Right hindlimb (tissue), 1 donor: ENCODE measurements at regions not wholly inside any gene's neighbourhood (a gene's known extent, or its start where the extent isn't known, plus 50 kb on each side); places are given as distances from the start of the nearest gene placed in this dataset.
A peak's percentile ranks its signal among the peaks of the same experiment; 100 is the strongest.
"Not testable (repeated sequence)": the region's sequence is repeated elsewhere in the genome, so short reads cannot be mapped to it uniquely, and the experiment has no call there.

Source experiments
- DNase-seq: peaks from one replicate; pipeline ENCODE4 v3.0.0-alpha.2; 2018

DNA sequence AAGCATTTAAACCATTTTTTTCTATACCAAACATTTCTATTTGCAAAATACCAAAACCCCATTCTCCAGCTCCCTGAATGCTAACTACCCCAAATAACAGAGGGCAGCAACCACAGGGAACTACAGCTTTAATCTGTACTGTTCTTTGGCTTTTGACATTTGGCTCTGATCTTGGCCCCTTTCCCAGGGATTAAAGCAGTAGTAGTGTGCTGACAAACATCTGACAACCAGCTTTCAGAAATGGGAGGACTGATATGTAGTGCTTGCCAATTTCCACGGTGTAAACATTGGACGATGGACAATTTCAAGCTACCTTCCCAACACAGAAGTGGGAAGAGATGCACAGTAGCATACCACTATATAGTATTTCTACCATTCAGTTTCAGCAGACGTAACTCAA, 88.4 kb upstream of the TEAD1 start:
- DNase-seq, result no peak

DNA sequence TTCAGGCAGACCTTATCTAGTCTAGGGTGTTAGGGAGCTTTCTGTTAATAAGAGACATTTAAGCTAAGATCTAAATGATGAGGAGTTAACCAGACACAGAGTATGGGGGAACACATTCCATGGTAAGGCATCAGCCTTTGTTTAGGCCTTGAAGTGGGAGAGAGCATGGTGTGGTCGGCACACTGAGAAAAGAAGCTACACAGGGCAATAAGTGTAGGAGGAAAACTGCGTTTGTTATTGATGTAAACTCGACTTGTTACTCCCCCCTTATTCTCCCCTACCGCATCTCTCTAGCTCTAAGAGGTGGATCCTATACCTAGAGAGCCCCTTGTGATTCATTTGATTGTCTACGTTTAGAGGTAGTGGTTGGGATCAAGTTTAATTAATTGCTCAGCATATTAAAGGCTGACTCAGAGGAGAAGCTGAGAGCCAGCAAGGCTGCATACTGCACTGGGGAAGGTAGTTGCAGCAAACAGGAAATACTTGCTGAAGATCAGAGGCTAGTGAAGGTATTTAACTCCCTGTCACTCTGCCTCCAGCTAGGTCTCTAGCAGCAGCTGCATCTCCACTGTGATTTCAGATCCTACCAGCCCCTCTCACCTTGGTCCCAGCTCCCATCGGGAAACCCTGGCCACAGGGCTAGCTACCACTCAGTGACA, 86.8 kb upstream of the TEAD1 start:
- DNase-seq, result no peak

DNA sequence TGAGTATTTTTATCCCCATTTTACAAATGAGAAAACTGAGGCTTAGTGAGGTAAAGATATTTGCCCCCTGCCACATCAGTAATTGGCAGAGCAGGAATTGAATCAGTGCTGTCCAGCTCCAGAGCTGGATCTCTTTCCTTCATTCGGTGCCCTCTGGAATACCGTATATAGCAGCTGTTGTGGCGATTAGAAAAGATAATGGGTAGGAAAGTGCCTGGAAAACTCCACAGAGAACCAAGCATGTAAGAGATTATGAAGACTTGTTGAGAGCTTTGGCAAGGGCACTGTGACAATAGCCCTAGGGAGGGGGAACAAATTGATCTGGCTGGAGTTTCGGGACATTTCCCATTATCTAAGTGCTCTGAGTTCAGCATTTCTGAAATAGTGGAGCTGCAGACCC, 82.5 kb upstream of the TEAD1 start:
- DNase-seq, result no peak

DNA sequence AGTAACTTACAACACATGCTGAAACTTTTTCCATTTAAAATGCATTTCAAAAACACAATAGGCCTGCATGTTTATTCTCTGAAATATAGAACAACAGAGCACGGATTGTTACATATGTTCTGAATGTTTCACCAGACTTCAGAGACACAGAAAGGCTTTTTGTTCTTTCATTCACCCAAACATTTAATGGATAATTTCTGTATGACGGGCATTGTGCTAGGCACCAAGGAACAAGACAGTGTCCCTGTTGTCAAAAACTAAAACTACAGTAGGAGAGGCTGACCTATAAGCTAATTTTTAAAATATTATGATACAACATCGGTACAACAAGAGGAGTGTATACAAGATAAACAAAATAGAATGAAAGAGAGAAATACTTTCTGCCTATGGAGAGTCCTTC, 81.9 kb upstream of the TEAD1 start:
- no peak for DNase-seq

DNA sequence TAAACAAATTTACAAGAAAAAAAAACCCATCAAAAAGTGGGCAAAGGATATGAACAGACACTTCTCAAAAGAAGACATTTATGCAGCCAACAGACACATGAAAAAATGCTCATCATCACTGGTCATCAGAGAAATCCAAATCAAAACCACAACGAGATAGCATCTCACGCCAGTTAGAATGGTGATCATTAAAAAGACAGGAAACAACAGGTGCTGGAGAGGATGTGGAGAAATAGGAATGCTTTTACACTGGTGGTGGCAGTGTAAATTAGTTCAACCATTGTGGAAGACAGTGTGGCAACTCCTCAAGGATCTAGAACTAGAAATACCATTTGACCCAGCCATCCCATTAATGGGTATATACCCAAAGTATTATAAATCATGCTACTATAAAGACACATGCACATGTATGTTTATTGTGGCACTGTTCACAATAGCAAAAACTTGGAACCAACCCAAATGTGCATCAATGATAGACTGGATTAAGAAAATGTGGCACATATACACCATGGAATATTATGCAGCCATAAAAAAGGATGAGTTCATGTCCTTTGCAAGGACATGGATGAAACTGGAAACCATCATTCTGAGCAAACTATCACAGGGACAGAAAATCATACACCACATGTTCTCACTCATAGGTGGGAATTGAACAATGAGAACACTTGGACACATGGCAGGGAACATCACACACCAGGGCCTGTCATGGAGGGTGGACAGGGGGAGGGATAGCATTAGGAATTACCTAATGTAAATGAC, 79.0 kb upstream of the TEAD1 start:
- DNase-seq, result not testable (repeated sequence)

DNA sequence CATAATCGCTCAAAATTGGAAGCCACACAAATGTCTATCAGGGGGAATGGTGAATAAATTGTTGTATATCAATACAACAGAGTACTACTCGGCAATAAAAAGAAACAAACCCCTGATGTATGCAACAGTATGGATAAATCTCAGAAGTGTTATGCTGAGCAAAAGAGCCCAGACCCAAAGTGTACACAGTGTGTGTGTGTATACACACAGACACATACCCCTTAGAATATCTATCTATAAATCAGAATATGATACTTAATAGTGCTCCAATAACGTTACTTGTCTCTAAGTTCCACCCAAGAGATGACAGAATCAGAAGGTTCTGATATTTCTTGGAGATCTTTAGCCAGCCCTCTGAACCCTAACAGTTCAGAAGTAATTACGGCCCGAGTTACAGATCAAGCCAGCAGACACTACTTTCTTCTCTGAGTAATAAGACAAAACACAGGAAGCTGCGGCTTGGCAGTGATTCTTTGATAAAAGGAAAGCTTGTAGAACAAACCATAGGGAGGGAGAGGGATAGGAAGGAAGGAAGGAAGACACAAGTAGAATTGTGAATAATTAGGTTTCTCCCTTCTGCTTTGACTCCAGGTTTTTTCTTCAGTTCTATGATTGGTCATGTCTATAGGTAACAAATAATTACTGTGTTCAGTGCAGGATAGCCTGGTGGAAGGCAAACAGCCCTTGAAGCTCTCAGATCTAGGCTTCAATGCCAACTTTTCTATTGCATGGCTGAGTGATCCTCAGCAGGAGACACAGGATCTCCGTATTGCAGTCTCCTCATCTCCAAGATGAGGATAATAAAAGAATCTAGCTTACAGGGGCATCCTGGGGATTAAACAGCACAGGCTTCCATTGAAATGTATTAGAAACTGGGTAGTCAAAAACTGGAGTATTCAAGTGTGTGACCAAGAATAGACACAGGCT, 75.6 kb upstream of the TEAD1 start:
- DNase-seq, result no peak

DNA sequence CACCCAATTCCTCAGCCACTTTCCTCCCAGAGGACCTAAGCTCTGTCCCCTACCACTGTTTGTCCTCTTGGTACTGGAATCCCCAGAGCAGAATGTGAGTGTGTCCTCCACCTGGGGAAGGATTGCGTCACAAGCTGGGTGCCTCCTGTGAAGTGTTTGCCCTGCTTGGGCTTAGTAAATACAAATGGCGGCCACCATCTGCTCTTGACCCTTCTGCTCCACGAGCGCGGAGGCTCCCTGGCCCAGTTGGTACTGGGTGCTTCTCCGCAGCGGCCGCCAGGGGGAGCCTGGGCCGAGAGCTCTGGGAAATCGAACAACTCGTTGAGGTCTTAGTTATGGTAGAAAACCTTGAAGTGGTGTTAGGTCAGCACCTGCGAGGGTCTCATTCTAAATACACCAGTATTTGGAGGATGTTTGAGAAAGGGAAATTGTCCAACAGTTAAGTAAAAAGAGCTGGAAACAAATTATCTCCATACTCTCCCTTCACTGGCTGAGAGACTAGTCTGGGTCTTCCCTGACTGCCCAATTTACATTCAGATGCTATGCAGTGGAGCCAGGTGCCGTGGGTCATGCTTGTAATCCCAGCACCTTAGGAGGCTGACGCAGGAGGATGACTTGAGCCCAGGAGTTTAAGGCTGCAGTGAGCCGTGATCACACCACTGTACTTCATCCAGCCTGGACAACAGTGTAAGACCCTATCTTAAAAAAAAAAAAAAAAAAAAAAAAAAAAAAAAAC, 74.6 kb upstream of the TEAD1 start:
- peak; percentile 48 for DNase-seq

DNA sequence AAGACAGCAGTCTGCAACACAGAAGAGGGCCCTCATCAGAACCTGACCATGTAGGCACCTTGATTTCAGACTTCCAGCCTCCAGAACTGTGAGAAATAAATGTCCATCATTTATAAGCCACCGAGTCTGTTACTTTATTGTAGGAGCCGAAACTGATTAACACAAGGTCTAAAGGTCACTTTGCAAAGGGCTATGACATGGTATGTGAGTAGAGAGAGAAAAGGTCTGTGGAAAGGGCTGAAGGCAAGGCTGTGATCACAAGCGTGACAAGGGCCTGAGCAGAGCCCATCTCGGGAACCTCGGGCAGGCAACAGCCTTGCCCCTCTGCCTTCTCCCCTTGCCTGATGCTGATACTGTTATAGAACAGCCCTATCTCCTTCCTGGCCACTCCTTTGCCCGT, 73.4 kb upstream of the TEAD1 start:
- no peak for DNase-seq

DNA sequence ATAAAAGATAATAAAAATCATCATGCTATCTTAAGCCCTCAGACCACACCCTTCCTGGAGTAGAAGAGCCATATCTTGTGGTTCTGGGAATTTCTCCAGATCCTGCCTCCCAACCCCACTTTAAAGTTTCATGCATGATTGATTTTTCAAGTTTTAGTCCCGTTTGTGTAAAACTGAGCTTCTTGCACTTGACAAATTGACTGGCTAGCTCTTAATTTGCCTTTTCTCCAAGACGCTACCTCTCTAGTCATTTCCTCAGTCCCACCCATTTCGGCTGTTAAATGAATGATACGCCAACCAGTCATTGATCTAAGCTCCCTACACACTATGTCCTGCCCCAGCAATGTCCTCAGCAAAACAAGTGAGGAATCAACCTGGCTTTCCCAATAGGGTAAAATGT, 71.8 kb upstream of the TEAD1 start:
- no peak for DNase-seq

DNA sequence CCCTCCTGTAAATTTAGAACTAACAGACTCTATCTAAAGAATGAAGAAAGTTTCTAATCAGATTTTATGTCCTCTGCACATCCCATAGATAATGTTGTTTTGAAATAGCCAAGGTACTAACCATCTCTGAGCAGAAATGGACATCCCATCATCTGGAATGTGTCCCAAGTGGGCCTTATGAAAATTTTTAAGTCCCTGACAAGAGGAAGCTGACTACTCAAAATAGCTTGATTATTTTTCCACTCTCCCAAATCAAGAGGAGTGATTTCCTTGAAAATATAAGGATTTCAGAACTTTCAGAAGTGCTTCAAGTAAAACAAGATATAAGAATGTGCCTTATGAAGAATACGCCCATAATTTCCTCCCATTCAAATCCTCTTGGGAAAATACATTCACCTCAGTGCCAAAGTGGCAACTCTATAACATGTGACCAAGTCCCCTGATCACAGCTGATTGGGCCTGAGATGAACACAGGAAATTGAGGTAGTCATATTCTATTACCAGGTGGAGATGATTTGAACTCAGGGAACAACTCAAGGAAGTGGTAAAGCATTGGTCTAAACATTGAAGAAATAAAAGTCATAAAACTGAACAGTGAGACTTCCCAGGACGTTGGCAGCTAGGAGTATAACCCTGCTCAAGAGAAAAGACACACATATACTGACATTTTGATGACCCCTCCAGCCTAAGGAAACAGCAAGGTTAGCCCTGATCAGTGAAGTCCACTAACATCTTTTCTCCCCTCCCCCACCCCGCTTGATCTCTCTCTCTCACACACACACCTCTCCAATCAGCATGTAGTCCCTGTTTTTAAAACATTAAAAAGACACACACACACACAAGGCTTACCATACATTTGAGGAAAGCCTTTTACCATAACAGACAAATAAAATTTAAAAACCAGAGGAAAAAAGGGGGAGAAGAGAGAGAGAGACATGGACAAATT, 70.8 kb upstream of the TEAD1 start:
- no peak for DNase-seq

DNA sequence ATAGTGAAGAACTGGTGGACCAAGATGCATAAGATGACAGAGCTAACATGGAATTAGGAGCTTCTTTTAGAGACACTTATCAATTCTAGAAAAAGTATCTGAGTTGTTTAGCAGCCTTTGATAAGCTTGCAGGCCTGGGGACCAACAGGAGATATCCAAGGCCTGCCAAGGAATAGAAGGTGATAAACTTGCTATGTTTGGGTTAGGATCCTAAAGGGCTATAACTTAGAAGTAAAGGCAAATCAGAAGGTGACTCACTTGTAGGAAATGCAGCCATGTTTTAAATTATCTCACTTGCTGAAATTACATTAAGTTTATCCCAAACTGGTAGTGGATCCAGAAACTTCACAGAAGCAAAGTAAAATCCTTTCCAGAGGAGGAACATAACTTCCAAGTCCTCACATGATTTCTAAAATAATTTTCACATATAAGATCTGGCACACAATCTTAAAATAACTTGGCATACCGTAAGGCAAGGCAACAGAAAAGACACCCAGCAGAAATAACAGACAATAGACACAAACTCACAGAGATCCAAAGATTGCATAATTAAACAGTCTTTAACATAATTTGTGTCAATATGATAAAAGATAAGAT, 69.6 kb upstream of the TEAD1 start:
- DNase-seq, result no peak

DNA sequence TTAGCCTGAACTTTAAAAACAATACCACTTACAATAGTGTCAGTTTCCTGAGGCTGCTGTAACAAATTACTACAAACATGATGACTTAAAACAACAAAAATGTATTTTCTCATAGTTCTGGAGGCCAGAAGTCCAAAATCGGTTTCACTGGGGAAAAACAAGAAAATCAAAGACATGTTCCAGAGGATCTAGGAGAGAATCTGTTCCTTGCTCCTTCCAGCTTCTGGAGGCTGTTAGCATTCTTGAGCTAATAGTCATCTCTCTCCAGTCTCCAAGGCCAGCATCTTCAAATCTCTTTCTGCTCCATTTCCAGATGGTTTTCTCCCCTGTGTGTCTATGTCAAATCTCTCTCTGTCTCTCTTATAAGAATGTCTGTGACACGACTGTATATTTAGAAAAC, 67.6 kb upstream of the TEAD1 start:
- no peak for DNase-seq

DNA sequence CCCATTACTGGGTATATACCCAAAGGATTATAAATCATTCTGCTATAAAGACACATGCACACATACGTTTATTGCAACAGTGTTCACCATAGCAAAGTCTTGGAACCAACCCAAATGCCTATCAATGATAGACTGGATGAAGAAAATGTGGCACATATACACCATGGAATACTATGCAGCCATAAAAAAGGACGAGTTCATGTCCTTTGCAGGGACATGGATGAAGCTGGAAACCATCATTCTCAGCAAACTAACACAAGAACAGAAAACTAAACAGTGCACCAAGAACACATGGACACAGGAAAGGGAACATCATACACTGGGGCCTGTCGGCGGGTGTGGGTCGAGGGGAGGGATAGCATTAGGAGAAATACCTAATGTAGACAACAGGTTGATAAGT, 65.5 kb upstream of the TEAD1 start:
- not testable (repeated sequence) for DNase-seq

DNA sequence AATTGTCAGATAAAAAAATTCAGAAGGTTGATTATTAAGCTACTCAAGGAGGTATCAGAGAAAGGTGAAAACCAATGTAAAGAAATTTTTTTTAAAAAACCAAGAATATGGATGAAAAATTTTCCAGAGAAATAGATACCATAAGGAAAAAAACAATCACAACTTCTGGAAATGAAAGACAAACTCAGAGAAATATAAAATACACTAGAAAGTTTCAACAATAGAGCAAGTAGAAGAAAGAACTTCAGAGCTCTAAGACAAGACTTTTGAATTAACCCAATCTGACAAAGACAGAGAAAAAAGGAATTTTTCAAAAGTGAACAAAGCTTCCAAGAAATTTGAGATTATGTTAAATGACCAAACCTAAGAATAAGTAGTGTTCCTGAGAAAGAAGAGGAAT, 62.9 kb upstream of the TEAD1 start:
- no peak for DNase-seq

DNA sequence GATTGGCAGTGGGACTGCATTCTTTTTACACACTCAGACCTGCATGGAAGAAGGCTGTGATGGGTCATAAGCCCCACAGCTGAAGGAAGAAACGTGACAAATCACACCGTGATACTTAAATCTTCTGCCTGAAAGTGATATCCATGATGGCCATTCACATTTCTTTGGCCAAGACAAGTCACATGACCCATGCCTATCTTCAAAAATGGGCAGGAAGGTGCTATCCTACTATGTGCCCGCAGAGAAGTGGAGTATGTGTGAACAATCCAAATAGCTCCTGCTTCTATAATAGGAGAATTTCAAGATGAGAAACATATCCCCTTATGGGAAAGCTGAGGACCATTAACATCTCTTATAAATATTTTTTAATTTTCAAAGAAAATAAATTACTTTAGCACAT, 56.6 kb upstream of the TEAD1 start:
- DNase-seq, result no peak

DNA sequence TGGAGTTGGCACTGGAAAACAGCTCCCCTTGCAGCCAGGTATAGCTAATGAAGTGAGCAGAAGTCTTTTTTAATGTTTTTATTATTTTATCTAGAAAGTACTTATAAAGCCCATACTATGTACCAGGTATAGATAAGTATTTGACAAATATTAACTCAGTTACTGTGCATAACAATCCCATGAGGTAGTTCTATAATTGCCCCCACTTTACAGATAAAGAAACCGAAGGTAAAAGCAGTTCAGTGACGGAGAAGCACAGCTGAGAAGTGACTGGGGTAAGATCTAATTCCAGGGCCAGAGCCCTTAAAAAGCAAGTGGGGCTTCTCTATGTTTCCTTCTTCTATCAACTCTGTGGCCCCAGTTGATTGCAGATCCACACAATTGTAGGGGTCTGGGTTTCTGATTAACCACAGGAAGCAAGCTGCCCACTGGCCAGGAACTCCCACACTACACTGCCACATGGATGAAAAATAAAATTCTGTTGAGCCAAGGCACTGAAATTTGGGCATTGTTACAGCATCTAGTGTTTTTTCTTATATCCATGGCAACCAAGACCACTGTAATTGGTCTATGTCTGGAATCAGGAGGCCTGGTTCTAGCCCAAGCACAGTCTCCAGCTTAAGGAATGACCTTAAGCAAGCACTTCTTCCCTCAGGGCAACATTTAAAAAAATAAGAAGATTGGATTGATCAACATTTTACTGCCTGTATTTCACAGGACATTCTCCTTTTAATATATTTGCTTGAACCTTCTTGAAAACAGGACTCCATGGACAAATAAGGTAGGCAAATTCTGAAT, 55.3 kb upstream of the TEAD1 start:
- no peak for DNase-seq

DNA sequence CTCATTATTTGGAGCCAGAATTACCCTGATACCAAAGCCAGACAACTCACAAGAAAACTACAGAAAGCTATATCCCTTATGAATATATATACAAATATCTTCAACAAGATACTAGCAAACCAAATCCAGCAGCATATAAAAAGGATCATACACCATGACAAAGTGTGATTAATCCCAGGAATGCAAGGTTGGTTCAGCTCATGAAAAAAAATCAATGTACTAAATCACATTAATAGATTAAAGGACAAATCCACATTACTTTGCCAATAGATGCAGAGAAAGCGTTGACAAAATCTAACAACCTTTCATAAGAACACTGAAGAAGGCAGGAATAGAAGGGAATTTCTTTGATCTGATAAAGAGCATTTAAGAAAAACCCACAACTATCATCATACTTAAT, 50.4 kb upstream of the TEAD1 start:
- DNase-seq, result no peak
